ENCODE measurements at regions not wholly inside any gene's neighbourhood (a gene's known extent, or its start where the extent isn't known, plus 50 kb on each side); places are given as distances from the start of the nearest gene placed in this dataset.
A peak's percentile ranks its signal among the peaks of the same experiment; 100 is the strongest.

DNA sequence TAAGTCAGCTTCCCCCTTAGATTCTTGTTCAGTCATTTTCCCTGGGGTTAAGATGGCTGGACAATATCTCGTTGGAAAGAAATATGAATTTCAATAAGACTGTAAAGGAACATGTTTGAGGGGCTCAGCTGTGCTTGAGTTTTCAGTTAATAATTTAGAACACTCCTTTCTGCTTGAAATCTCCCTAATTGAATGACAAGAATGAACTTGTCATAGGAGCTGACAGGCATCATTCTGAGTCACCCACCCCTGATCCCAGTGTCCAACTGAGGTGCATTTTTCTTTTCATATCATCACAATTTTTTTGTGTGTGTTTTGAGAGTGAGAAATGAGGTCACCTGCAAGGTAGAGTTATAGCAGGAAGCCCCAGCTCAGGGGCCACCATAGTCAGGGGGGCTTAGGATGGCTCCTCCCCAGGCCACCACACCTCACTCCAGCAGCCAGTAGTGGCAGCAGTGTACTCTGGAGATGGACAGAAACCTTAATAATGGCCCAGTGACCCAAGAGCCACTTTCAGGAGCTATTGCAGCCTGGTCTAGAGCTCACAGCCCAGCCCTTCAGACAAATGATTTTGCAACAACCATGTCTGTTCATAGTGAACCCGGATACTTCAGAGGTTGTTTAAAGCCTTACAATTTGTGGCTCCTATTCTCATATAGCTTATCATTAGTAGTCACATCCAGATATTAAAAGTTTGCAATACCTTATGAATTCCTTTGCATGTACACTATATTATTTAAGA, 174.5 kb downstream of the MAIP1 start:
- H3K4me2 ChIP-seq (ENCODE audit: low read length), result no peak overlapping the region
- H3K27me3 ChIP-seq (ENCODE audit: insufficient read depth, low read length, poor library complexity), result no peaks in the 10 kb centered on the region
- WGBS (ENCODE audit: extremely low coverage, insufficient coverage, low lambda C conversion rate), result no CpG with 5 or more reads among the region's 2 CpGs
- H3K79me1 ChIP-seq (ENCODE audit: low read length), result no peaks in the 10 kb centered on the region
- no peaks in the 10 kb centered on the region for H3K79me2 ChIP-seq (ENCODE audit: control insufficient read depth, insufficient read depth, low read length)
- H2BK15ac ChIP-seq (replicated peaks; ENCODE audit: low read depth), result peak overlapping the region; percentile 21
- peak overlapping the region; percentile 92 for H3K18ac ChIP-seq (ENCODE audit: low read length)
- H4K5ac ChIP-seq (ENCODE audit: low read length), result no peak overlapping the region
- H2AK5ac ChIP-seq (ENCODE audit: low read length), result peak overlapping the region; percentile 59
- H3K23ac ChIP-seq (ENCODE audit: low read length), result no peak overlapping the region
- H3K4me3 ChIP-seq (ENCODE audit: low read length), result no peak overlapping the region
- DNase-seq, result no peak
- peak overlapping the region; percentile 98 for H3K4ac ChIP-seq (ENCODE audit: low read depth, low read length)
- peak overlapping the region; percentile 97 for H2BK120ac ChIP-seq (ENCODE audit: low read depth, low read length)
- H3K27ac ChIP-seq (ENCODE audit: low read depth, low read length), result peak overlapping the region; percentile 37
- H3K36me3 ChIP-seq (ENCODE audit: control insufficient read depth, insufficient read depth, low read length), result no peaks in the 10 kb centered on the region
- H3K9ac ChIP-seq (ENCODE audit: low read length), result no peak overlapping the region
- H4K8ac ChIP-seq (ENCODE audit: low read depth, low read length), result no peak overlapping the region
- peaks cover 2% of the 10 kb centered on the region for H3K4me1 ChIP-seq (ENCODE audit: control insufficient read depth, low read depth, low read length)
- H3K56ac ChIP-seq (ENCODE audit: low read length), result no peak overlapping the region
- peak overlapping the region; percentile 57 for H2BK5ac ChIP-seq (ENCODE audit: low read length)

DNA sequence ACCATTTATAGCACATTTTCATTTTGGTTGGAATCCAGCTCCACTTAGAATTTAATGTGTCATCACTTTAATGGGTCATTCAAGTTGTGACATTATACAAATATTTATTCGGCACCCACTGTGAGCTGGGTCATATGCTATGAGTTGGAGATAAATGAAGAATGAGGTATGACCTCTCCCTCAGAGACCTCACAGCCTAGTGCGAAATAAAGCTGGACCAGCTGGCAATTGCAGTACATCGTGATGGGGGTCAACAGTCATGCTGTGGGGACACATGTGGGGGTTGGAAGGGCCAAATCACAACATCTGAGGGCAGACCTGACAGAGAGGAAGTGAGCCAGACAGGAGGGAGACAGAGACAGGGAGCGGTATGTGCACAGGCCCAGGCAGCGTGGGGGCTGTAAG, 175.4 kb downstream of the MAIP1 start:
- Histone ChIP-seq H3K9ac (ENCODE audit: low read length) (no peak overlapping the region), H3K56ac (ENCODE audit: low read length) (peak overlapping the region; percentile 67), H3K79me1 (ENCODE audit: low read length) (no peaks in the 10 kb centered on the region), H3K23ac (ENCODE audit: low read length) (no peak overlapping the region), H3K4ac (ENCODE audit: low read depth, low read length) (no peak overlapping the region), H3K18ac (ENCODE audit: low read length) (no peak overlapping the region), H3K27me3 (ENCODE audit: insufficient read depth, low read length, poor library complexity) (no peaks in the 10 kb centered on the region), H4K8ac (ENCODE audit: low read depth, low read length) (no peak overlapping the region), H3K4me3 (ENCODE audit: low read length) (no peak overlapping the region), H3K4me2 (ENCODE audit: low read length) (no peak overlapping the region), H3K4me1 (ENCODE audit: control insufficient read depth, low read depth, low read length) (peaks cover 2% of the 10 kb centered on the region), H2BK5ac (ENCODE audit: low read length) (peak overlapping the region; percentile 51), H2BK15ac (replicated peaks; ENCODE audit: low read depth) (no peak overlapping the region), H2BK120ac (ENCODE audit: low read depth, low read length) (no peak overlapping the region), H4K5ac (ENCODE audit: low read length) (no peak overlapping the region), H3K36me3 (ENCODE audit: control insufficient read depth, insufficient read depth, low read length) (no peaks in the 10 kb centered on the region), H3K79me2 (ENCODE audit: control insufficient read depth, insufficient read depth, low read length) (no peaks in the 10 kb centered on the region), H3K27ac (ENCODE audit: low read depth, low read length) (no peak overlapping the region), H2AK5ac (ENCODE audit: low read length) (no peak overlapping the region)
- WGBS (ENCODE audit: extremely low coverage, insufficient coverage, low lambda C conversion rate), result no CpG with 5 or more reads among the region's 5 CpGs
- DNase-seq, result peak; percentile 82

DNA sequence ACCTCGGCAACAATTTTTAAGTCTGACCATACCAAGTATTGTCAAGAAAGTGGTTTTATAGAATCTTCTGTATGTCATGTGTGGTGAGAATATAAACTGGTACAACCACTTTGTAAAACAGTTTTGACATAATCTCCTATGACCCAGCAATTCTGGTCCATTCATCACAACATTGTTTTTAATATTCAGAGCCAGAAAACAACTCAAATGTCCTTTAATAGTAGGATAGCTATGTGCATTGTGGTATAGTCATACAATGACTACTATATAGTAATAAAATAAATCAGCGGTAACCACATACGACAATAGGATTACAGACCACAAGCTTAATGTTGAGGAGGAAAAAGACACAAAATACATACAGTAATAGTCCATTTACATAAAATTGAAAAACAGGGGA, 175.2 kb upstream of the SPATS2L start:
- Histone ChIP-seq H4K8ac (ENCODE audit: low read depth, low read length) (no peak overlapping the region), H3K23ac (ENCODE audit: low read length) (no peak overlapping the region), H3K79me2 (ENCODE audit: control insufficient read depth, insufficient read depth, low read length) (no peaks in the 10 kb centered on the region), H2BK120ac (ENCODE audit: low read depth, low read length) (no peak overlapping the region), H3K4me3 (ENCODE audit: low read length) (no peak overlapping the region), H3K9ac (ENCODE audit: low read length) (no peak overlapping the region), H3K18ac (ENCODE audit: low read length) (no peak overlapping the region), H3K27ac (ENCODE audit: low read depth, low read length) (no peak overlapping the region), H2BK15ac (replicated peaks; ENCODE audit: low read depth) (no peak overlapping the region), H3K4me2 (ENCODE audit: low read length) (no peak overlapping the region), H3K36me3 (ENCODE audit: control insufficient read depth, insufficient read depth, low read length) (no peaks in the 10 kb centered on the region), H3K4me1 (ENCODE audit: control insufficient read depth, low read depth, low read length) (peaks cover 2% of the 10 kb centered on the region), H3K79me1 (ENCODE audit: low read length) (no peaks in the 10 kb centered on the region), H2BK5ac (ENCODE audit: low read length) (no peak overlapping the region), H3K27me3 (ENCODE audit: insufficient read depth, low read length, poor library complexity) (no peaks in the 10 kb centered on the region), H2AK5ac (ENCODE audit: low read length) (no peak overlapping the region), H4K5ac (ENCODE audit: low read length) (no peak overlapping the region), H3K56ac (ENCODE audit: low read length) (no peak overlapping the region), H3K4ac (ENCODE audit: low read depth, low read length) (no peak overlapping the region)
- no peak for DNase-seq
- no CpG with 5 or more reads among the region's 3 CpGs for WGBS (ENCODE audit: extremely low coverage, insufficient coverage, low lambda C conversion rate)

DNA sequence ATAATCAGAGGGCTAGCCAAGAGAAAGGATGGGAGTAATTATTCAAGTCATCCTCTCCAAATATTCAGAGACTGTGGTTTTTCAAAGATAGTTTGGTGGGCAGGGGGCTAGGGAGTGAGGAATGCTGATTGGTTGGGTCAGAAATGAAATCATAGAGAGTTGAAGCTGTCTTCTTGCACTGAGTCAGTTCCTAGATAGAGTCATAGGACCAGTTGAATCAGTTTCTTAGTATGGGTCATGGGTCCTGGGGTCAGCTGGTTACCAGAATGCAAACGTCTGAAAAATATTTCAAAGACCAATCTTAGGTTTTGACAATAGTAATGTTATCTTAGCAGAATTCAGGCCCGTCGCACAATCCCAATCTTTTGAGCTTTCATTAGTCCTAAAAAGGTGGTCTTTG, 171.4 kb upstream of the SPATS2L start:
- Histone ChIP-seq H3K27ac (ENCODE audit: low read depth, low read length) (no peak overlapping the region), H3K79me1 (ENCODE audit: low read length) (no peaks in the 10 kb centered on the region), H3K18ac (ENCODE audit: low read length) (no peak overlapping the region), H2BK15ac (replicated peaks; ENCODE audit: low read depth) (peak overlapping the region; percentile 60), H3K36me3 (ENCODE audit: control insufficient read depth, insufficient read depth, low read length) (no peaks in the 10 kb centered on the region), H4K5ac (ENCODE audit: low read length) (no peak overlapping the region), H3K79me2 (ENCODE audit: control insufficient read depth, insufficient read depth, low read length) (no peaks in the 10 kb centered on the region), H4K8ac (ENCODE audit: low read depth, low read length) (no peak overlapping the region), H3K4me2 (ENCODE audit: low read length) (no peak overlapping the region), H3K9ac (ENCODE audit: low read length) (no peak overlapping the region), H3K4ac (ENCODE audit: low read depth, low read length) (peak overlapping the region; percentile 43), H3K4me3 (ENCODE audit: low read length) (peak overlapping the region; percentile 6), H3K27me3 (ENCODE audit: insufficient read depth, low read length, poor library complexity) (no peaks in the 10 kb centered on the region), H3K23ac (ENCODE audit: low read length) (no peak overlapping the region), H3K4me1 (ENCODE audit: control insufficient read depth, low read depth, low read length) (peaks cover 2% of the 10 kb centered on the region), H3K56ac (ENCODE audit: low read length) (no peak overlapping the region), H2BK120ac (ENCODE audit: low read depth, low read length) (peak overlapping the region; percentile 85), H2BK5ac (ENCODE audit: low read length) (no peak overlapping the region), H2AK5ac (ENCODE audit: low read length) (no peak overlapping the region)
- DNase-seq, result no peak
- no CpG with 5 or more reads among the region's 3 CpGs for WGBS (ENCODE audit: extremely low coverage, insufficient coverage, low lambda C conversion rate)

DNA sequence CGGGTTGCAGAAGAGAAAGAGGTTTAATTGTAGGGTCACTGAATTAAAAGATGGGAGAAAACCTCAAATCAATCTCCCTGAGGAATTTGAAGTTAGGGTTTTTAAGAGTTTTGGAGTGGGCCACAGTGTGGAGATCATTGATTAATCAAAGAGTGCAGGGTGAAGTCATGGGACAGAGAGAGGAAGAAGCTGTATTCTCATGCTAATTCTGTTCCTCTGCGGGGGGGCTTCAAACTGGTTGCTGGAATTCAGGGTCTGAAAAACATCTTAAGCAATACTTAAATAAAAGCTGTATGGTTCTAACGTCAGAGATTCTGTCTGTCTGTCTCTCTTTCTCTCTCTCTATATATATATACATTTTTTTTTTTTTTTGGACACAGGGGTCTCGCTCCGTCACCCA, 169.8 kb upstream of the SPATS2L start:
- peak; percentile 78 for DNase-seq
- H3K27ac ChIP-seq (ENCODE audit: low read depth, low read length), result peak overlapping the region; percentile 86
- no CpG with 5 or more reads among the region's 5 CpGs for WGBS (ENCODE audit: extremely low coverage, insufficient coverage, low lambda C conversion rate)
- no peak overlapping the region for H3K9ac ChIP-seq (ENCODE audit: low read length)
- no peaks in the 10 kb centered on the region for H3K79me2 ChIP-seq (ENCODE audit: control insufficient read depth, insufficient read depth, low read length)
- H3K4me2 ChIP-seq (ENCODE audit: low read length), result no peak overlapping the region
- H3K56ac ChIP-seq (ENCODE audit: low read length), result no peak overlapping the region
- H3K4me1 ChIP-seq (ENCODE audit: control insufficient read depth, low read depth, low read length), result no peaks in the 10 kb centered on the region
- peak overlapping the region; percentile 75 for H3K18ac ChIP-seq (ENCODE audit: low read length)
- H3K79me1 ChIP-seq (ENCODE audit: low read length), result no peaks in the 10 kb centered on the region
- H3K23ac ChIP-seq (ENCODE audit: low read length), result no peak overlapping the region
- H3K4ac ChIP-seq (ENCODE audit: low read depth, low read length), result no peak overlapping the region
- peak overlapping the region; percentile 86 for H4K8ac ChIP-seq (ENCODE audit: low read depth, low read length)
- H3K36me3 ChIP-seq (ENCODE audit: control insufficient read depth, insufficient read depth, low read length), result no peaks in the 10 kb centered on the region
- no peak overlapping the region for H4K5ac ChIP-seq (ENCODE audit: low read length)
- H2BK120ac ChIP-seq (ENCODE audit: low read depth, low read length), result peak overlapping the region; percentile 97
- H2AK5ac ChIP-seq (ENCODE audit: low read length), result no peak overlapping the region
- peak overlapping the region; percentile 47 for H2BK5ac ChIP-seq (ENCODE audit: low read length)
- no peak overlapping the region for H3K4me3 ChIP-seq (ENCODE audit: low read length)
- no peaks in the 10 kb centered on the region for H3K27me3 ChIP-seq (ENCODE audit: insufficient read depth, low read length, poor library complexity)
- no peak overlapping the region for H2BK15ac ChIP-seq (replicated peaks; ENCODE audit: low read depth)

DNA sequence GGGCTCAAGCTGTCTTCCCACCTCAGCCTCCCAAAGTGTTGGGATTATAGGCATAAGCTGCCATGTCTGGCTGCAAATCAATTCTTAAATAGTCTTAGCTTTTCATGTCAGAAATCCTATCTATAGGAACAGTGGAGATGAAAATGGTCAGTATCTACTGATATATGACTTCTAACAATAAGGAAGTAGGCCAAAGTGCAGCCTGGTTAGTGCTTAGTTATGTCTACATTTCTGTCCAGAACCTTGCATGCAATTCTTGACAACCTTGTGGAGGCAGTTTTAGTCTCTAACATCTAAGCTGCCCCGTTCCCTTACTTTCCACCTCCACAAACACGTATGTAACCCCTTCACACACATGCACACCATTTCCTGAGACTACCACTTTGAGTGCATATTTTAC, 169.2 kb upstream of the SPATS2L start:
- no peak overlapping the region for H3K9ac ChIP-seq (ENCODE audit: low read length)
- H4K8ac ChIP-seq (ENCODE audit: low read depth, low read length), result no peak overlapping the region
- peak overlapping the region; percentile 43 for H2BK5ac ChIP-seq (ENCODE audit: low read length)
- H3K36me3 ChIP-seq (ENCODE audit: control insufficient read depth, insufficient read depth, low read length), result no peaks in the 10 kb centered on the region
- no peak overlapping the region for H2AK5ac ChIP-seq (ENCODE audit: low read length)
- peak overlapping the region; percentile 39 for H2BK15ac ChIP-seq (replicated peaks; ENCODE audit: low read depth)
- H3K4ac ChIP-seq (ENCODE audit: low read depth, low read length), result peak overlapping the region; percentile 87
- H3K4me2 ChIP-seq (ENCODE audit: low read length), result no peak overlapping the region
- H2BK120ac ChIP-seq (ENCODE audit: low read depth, low read length), result peak overlapping the region; percentile 97
- no peaks in the 10 kb centered on the region for H3K79me1 ChIP-seq (ENCODE audit: low read length)
- H3K23ac ChIP-seq (ENCODE audit: low read length), result no peak overlapping the region
- H3K18ac ChIP-seq (ENCODE audit: low read length), result peak overlapping the region; percentile 75
- H4K5ac ChIP-seq (ENCODE audit: low read length), result no peak overlapping the region
- no peaks in the 10 kb centered on the region for H3K4me1 ChIP-seq (ENCODE audit: control insufficient read depth, low read depth, low read length)
- no peak overlapping the region for H3K4me3 ChIP-seq (ENCODE audit: low read length)
- H3K27ac ChIP-seq (ENCODE audit: low read depth, low read length), result peak overlapping the region; percentile 26
- no peaks in the 10 kb centered on the region for H3K27me3 ChIP-seq (ENCODE audit: insufficient read depth, low read length, poor library complexity)
- no peak overlapping the region for H3K56ac ChIP-seq (ENCODE audit: low read length)
- no CpG with 5 or more reads among the region's 2 CpGs for WGBS (ENCODE audit: extremely low coverage, insufficient coverage, low lambda C conversion rate)
- DNase-seq, result no peak
- H3K79me2 ChIP-seq (ENCODE audit: control insufficient read depth, insufficient read depth, low read length), result no peaks in the 10 kb centered on the region

Measured in mesendoderm (in vitro differentiated cells).